ENCODE measurements at regions not wholly inside any gene's neighbourhood (a gene's known extent, or its start where the extent isn't known, plus 50 kb on each side); places are given as distances from the start of the nearest gene placed in this dataset.

GRCh38 chr5:143977891-143978461 is 166.0 kb downstream of the HMHB1 start:
- H3K4me1 Mint-ChIP-seq (ENCODE audit: low read depth, unreplicated experiment) = peaks cover 1% of the 10 kb centered on the region
- Histone ChIP-seq H3K27me3 (ENCODE audit: insufficient read depth, low read length) (no peaks in the 10 kb centered on the region), H3K36me3 (ENCODE audit: insufficient read depth, low read length) (no peaks in the 10 kb centered on the region), H3K4me3 (ENCODE audit: insufficient read depth, low read depth, low read length) (no peak overlapping the region), H3K79me2 (ENCODE audit: insufficient read depth, low read length) (no peaks in the 10 kb centered on the region), H3K9me3 (ENCODE audit: insufficient read depth, low read depth, low read length) (no peaks in the 10 kb centered on the region), H4K20me1 (ENCODE audit: insufficient read depth, low read length) (no peaks in the 10 kb centered on the region), H3K27ac (ENCODE audit: low read depth, low read length) (no peak overlapping the region), H2AFZ (ENCODE audit: low read depth, low read length) (no peak overlapping the region), H3K4me1 (ENCODE audit: insufficient read depth, low read length) (peaks cover 5% of the 10 kb centered on the region), H3K4me2 (ENCODE audit: low read length) (peak overlapping the region; percentile 23), H3K9ac (ENCODE audit: low read length) (no peak overlapping the region)
- FAIRE-seq (no peak), DNase-seq (ENCODE audit: low read depth) (peak; percentile 32)
- no peak overlapping the region for H3K4me3 Mint-ChIP-seq (ENCODE audit: unreplicated experiment)
- H3K36me3 Mint-ChIP-seq (ENCODE audit: low read depth, unreplicated experiment) = no peaks in the 10 kb centered on the region
- TF ChIP-seq CTCF (IDR thresholded peaks at IDR 0.05; ENCODE audit: insufficient read depth, low read depth, low read length) (no peak), EZH2 (IDR thresholded peaks at IDR 0.05; ENCODE audit: insufficient read depth, low read length) (no peak)
- peaks cover 2% of the 10 kb centered on the region for H3K9me3 Mint-ChIP-seq (ENCODE audit: unreplicated experiment)
- no peaks in the 10 kb centered on the region for H3K27me3 Mint-ChIP-seq (ENCODE audit: low read depth, unreplicated experiment)
- H3K27ac Mint-ChIP-seq (ENCODE audit: unreplicated experiment) = no peak overlapping the region

- H3K9me3 Mint-ChIP-seq (ENCODE audit: unreplicated experiment) = peaks cover 2% of the 10 kb centered on the region
These were observed 167.2 kb downstream of the HMHB1 start for GRCh38 chr5:143979044-143979690.

More at GRCh38 chr5:143979044-143979690, 167.2 kb downstream of the HMHB1 start:
- Histone ChIP-seq H3K36me3 (ENCODE audit: insufficient read depth, low read length) (no peaks in the 10 kb centered on the region), H4K20me1 (ENCODE audit: insufficient read depth, low read length) (no peaks in the 10 kb centered on the region), H2AFZ (ENCODE audit: low read depth, low read length) (no peak overlapping the region), H3K79me2 (ENCODE audit: insufficient read depth, low read length) (no peaks in the 10 kb centered on the region), H3K4me2 (ENCODE audit: low read length) (no peak overlapping the region), H3K9ac (ENCODE audit: low read length) (no peak overlapping the region), H3K27me3 (ENCODE audit: insufficient read depth, low read length) (no peaks in the 10 kb centered on the region), H3K9me3 (ENCODE audit: insufficient read depth, low read depth, low read length) (no peaks in the 10 kb centered on the region), H3K27ac (ENCODE audit: low read depth, low read length) (no peak overlapping the region), H3K4me1 (ENCODE audit: insufficient read depth, low read length) (peaks cover 5% of the 10 kb centered on the region), H3K4me3 (ENCODE audit: insufficient read depth, low read depth, low read length) (no peak overlapping the region)
- Mint-ChIP-seq H3K27ac (ENCODE audit: unreplicated experiment) (no peak overlapping the region), H3K27me3 (ENCODE audit: low read depth, unreplicated experiment) (no peaks in the 10 kb centered on the region), H3K4me1 (ENCODE audit: low read depth, unreplicated experiment) (peaks cover 1% of the 10 kb centered on the region), H3K4me3 (ENCODE audit: unreplicated experiment) (no peak overlapping the region), H3K36me3 (ENCODE audit: low read depth, unreplicated experiment) (no peaks in the 10 kb centered on the region)
- DNase-seq (ENCODE audit: low read depth) (no peak), FAIRE-seq (no peak)
- TF ChIP-seq CTCF (IDR thresholded peaks at IDR 0.05; ENCODE audit: insufficient read depth, low read depth, low read length) (no peak), EZH2 (IDR thresholded peaks at IDR 0.05; ENCODE audit: insufficient read depth, low read length) (no peak)
